ENCODE measurements at regions not wholly inside any gene's neighbourhood (a gene's known extent, or its start where the extent isn't known, plus 50 kb on each side); places are given as distances from the start of the nearest gene placed in this dataset.

DNA sequence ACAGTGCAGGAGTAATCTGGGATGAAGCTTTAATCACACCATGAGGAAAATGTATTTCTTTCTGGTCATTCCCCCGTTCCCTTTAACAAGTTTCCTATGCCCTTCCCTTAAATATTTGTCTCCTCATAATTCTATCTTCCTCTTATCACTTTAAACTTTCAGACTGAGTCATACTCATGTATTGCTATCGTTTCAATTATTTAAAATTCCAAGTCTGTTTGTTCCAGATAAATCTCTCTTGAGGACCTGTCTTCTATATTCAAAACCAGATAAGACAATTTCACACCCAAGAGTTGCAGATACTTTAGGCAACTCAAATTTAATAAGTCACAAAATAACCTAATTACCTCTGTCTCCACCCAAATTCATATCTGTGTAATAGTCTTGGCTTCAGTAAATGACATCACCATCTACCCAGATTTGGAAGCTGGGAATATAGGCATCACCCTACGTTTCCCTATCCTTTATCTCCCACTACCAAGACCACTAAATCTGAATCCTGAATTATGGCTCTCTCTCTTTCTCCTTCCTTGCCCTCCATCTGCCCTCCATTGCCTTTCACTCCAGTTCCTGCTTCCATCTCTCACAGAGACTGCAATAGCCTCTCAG is 220.1 kb downstream of the PYDC2 start:
- H3K9me3 ChIP-seq (ENCODE audit: control insufficient read depth in 4 of 4, insufficient read depth in 3 of 4, low read length in 3 of 4) = no peaks in the 10 kb centered on the region
- DNase-seq (peak in 1 of 3 donors; percentile 2), ATAC-seq (ENCODE audit: insufficient read depth, low FRiP score) (no peak)
- no peak overlapping the region for H3K27ac ChIP-seq (ENCODE audit: low read depth in 1 of 2, low read length in 1 of 2)
- H3K27me3 ChIP-seq (ENCODE audit: control insufficient read depth in 3 of 3, insufficient read depth in 3 of 3, low read length in 2 of 3) = peaks cover 0 to 3% (median 0%) of the 10 kb centered on the region in 3 donors
- WGBS, 2 donors = 44 to 48% methylated on average over 3 of the region's 3 CpGs
- no peak overlapping the region for H3K4me3 ChIP-seq
- H3K9ac ChIP-seq (ENCODE audit: insufficient read depth in 1 of 2, low read length in 2 of 2) = no peak overlapping the region
- no peaks in the 10 kb centered on the region for H3K36me3 ChIP-seq (ENCODE audit: control insufficient read depth in 4 of 4, insufficient read depth in 4 of 4, low read length in 4 of 4)
- no peaks in the 10 kb centered on the region for H3K4me1 ChIP-seq (ENCODE audit: control insufficient read depth in 5 of 5, insufficient read depth in 5 of 5, low read length in 5 of 5)
- TF ChIP-seq, protein P1, sequence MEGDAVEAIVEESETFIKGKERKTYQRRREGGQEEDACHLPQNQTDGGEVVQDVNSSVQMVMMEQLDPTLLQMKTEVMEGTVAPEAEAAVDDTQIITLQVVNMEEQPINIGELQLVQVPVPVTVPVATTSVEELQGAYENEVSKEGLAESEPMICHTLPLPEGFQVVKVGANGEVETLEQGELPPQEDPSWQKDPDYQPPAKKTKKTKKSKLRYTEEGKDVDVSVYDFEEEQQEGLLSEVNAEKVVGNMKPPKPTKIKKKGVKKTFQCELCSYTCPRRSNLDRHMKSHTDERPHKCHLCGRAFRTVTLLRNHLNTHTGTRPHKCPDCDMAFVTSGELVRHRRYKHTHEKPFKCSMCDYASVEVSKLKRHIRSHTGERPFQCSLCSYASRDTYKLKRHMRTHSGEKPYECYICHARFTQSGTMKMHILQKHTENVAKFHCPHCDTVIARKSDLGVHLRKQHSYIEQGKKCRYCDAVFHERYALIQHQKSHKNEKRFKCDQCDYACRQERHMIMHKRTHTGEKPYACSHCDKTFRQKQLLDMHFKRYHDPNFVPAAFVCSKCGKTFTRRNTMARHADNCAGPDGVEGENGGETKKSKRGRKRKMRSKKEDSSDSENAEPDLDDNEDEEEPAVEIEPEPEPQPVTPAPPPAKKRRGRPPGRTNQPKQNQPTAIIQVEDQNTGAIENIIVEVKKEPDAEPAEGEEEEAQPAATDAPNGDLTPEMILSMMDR (IDR thresholded peaks at IDR 0.05; ENCODE audit: control extremely low read depth, extremely low read depth) = no peak

DNA sequence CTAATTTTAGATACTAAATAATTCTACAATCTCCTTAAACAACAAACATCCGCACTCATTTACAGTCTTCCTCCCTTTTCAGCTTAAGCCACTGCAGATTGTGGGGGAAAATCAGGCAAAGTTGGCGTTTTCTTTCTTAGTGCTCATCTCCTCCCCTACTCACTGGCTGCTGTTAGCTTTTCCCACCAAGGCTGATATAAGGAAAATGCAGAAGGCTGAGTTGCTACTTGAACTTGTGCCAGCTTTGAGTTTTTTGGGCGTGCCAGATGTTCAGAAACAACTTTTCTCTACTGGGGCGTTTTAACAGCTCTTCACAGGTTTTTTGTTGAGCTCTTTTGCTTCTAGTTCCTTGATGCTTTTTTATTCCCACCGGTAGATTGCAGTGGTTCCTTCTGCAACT is 222.0 kb downstream of the PYDC2 start:
- WGBS, 2 donors = 71 to 80% methylated on average over 5 of the region's 5 CpGs
- TF ChIP-seq, protein P1 (IDR thresholded peaks at IDR 0.05; ENCODE audit: control extremely low read depth, extremely low read depth) = no peak
- ATAC-seq (ENCODE audit: insufficient read depth, low FRiP score) (no peak), DNase-seq (peak in 2 of 3 donors; percentile 6 to 40)
- H3K9me3 ChIP-seq (ENCODE audit: control insufficient read depth in 4 of 4, insufficient read depth in 3 of 4, low read length in 3 of 4) = no peaks in the 10 kb centered on the region
- H3K9ac ChIP-seq (ENCODE audit: insufficient read depth in 1 of 2, low read length in 2 of 2) = no peak overlapping the region
- H3K4me1 ChIP-seq (ENCODE audit: control insufficient read depth in 5 of 5, insufficient read depth in 5 of 5, low read length in 5 of 5) = no peaks in the 10 kb centered on the region
- peaks cover 0 to 3% (median 0%) of the 10 kb centered on the region in 3 donors for H3K27me3 ChIP-seq (ENCODE audit: control insufficient read depth in 3 of 3, insufficient read depth in 3 of 3, low read length in 2 of 3)
- no peak overlapping the region for H3K27ac ChIP-seq (ENCODE audit: low read depth in 1 of 2, low read length in 1 of 2)
- H3K4me3 ChIP-seq = no peak overlapping the region
- no peaks in the 10 kb centered on the region for H3K36me3 ChIP-seq (ENCODE audit: control insufficient read depth in 4 of 4, insufficient read depth in 4 of 4, low read length in 4 of 4)

DNA sequence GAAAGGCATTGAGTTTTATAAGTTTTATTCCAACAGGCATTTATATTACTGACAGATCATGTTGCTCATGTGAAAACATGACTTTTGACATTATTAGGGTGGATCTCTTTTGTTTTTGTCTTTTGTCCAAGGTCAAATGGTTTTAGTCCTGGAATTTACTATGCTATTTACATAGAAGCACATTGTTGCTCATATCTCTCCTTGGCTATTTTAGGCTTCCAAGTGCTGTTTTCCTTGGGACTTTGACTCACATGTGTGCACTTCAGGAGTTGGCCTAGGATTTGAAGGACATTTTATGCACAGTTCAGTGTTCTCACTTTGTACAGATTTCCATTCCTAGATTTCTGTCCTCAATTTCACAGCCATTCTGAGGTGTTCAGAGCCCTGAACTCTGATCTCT is 225.7 kb downstream of the PYDC2 start:
- no peak overlapping the region for H3K4me3 ChIP-seq
- TF ChIP-seq, protein P1 (IDR thresholded peaks at IDR 0.05; ENCODE audit: control extremely low read depth, extremely low read depth) = no peak
- H3K27me3 ChIP-seq (ENCODE audit: control insufficient read depth in 3 of 3, insufficient read depth in 3 of 3, low read length in 2 of 3) = no peaks in the 10 kb centered on the region
- no peaks in the 10 kb centered on the region for H3K4me1 ChIP-seq (ENCODE audit: control insufficient read depth in 5 of 5, insufficient read depth in 5 of 5, low read length in 5 of 5)
- no peak for ATAC-seq (ENCODE audit: insufficient read depth, low FRiP score)
- H3K27ac ChIP-seq (ENCODE audit: low read depth in 1 of 2, low read length in 1 of 2) = no peak overlapping the region
- H3K36me3 ChIP-seq (ENCODE audit: control insufficient read depth in 4 of 4, insufficient read depth in 4 of 4, low read length in 4 of 4) = no peaks in the 10 kb centered on the region
- H3K9me3 ChIP-seq (ENCODE audit: control insufficient read depth in 4 of 4, insufficient read depth in 3 of 4, low read length in 3 of 4) = no peaks in the 10 kb centered on the region
- no peak for DNase-seq
- no peak overlapping the region for H3K9ac ChIP-seq (ENCODE audit: insufficient read depth in 1 of 2, low read length in 2 of 2)
